HCT116 (cell line): ENCODE measurements at regions not wholly inside any gene's neighbourhood (a gene's known extent, or its start where the extent isn't known, plus 50 kb on each side); places are given as distances from the start of the nearest gene placed in this dataset.

ENCODE experiments used
- EZH2 ChIP-seq: fragments of 200-600 bp; sonication (generic); IDR thresholded peaks from 2 replicates; pipeline ENCODE4 v1.6.1; 2017; ENCODE audit warnings: antibody characterized with exemption, mixed run types
- EZH2phosphoT487 ChIP-seq: fragments of 200-600 bp; IDR thresholded peaks from 2 replicates; pipeline ENCODE4 v1.6.1; 2018; ENCODE audit warnings: antibody characterized with exemption, borderline replicate concordance
- POLR2AphosphoS5 ChIP-seq: IDR thresholded peaks from 2 replicates; pipeline ENCODE4 v1.6.1; 2011; ENCODE audit warnings: mild to moderate bottlenecking, low read depth, low read length, moderate library complexity
- YY1 ChIP-seq: IDR thresholded peaks from 2 replicates; pipeline ENCODE4 v1.6.1; 2011; ENCODE audit warnings: low read length, low read depth, moderate library complexity, mild to moderate bottlenecking; ENCODE audit not compliant: insufficient replicate concordance; ENCODE audit errors: extremely low read depth
- ZNF274 ChIP-seq: fragments of 200-500 bp; sonication (Bioruptor generic); IDR thresholded peaks from 2 replicates; pipeline ENCODE4 v1.6.1; 2014; ENCODE audit warnings: mild to moderate bottlenecking, low read depth, low read length, inconsistent platforms
- TF ChIP-seq, protein P1 (sequence below), 3 experiments: fragments of 200-600 bp in 1 of 3; sonication (generic) in 1 of 3; IDR thresholded peaks in 2 of 3; conservative IDR thresholded peaks in 1 of 3; 2 replicates each; pipeline ENCODE4 v1.5.1; 2012 to 2017; ENCODE audit warnings: low read depth in 2 of 3, low read length in 2 of 3, antibody characterized with exemption in 1 of 3, borderline replicate concordance in 1 of 3, control low read depth in 1 of 3, mild to moderate bottlenecking in 1 of 3, mixed read lengths in 1 of 3, mixed run types in 1 of 3, moderate library complexity in 1 of 3; ENCODE audit not compliant: insufficient read depth in 1 of 3

DNA sequence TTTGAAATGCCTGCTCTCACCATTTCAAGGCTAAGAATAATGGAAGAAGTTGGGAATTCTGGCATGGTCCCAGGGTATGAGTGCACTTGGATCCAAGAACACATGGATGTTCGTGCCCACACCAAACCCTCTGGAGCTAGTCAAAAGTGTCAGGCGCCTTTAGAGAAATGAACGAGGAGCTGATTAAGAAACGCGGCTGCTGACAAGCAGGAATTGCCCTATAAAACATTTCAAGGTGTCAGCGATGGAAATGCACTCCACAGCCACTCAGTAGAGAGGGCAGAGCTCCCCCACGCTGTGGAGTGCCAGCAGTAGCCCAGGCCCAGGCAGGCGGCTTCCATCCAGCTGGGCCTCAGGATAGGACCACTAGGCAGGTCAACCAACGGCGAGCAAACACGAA, 213.7 kb downstream of the TTC32 start:
- TF ChIP-seq POLR2AphosphoS5 (no peak), EZH2phosphoT487 (no peak), YY1 (no peak), EZH2 (no peak), ZNF274 (no peak)
- TF ChIP-seq, protein P1, sequence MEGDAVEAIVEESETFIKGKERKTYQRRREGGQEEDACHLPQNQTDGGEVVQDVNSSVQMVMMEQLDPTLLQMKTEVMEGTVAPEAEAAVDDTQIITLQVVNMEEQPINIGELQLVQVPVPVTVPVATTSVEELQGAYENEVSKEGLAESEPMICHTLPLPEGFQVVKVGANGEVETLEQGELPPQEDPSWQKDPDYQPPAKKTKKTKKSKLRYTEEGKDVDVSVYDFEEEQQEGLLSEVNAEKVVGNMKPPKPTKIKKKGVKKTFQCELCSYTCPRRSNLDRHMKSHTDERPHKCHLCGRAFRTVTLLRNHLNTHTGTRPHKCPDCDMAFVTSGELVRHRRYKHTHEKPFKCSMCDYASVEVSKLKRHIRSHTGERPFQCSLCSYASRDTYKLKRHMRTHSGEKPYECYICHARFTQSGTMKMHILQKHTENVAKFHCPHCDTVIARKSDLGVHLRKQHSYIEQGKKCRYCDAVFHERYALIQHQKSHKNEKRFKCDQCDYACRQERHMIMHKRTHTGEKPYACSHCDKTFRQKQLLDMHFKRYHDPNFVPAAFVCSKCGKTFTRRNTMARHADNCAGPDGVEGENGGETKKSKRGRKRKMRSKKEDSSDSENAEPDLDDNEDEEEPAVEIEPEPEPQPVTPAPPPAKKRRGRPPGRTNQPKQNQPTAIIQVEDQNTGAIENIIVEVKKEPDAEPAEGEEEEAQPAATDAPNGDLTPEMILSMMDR (IDR thresholded peaks at IDR 0.05 in 2 of 3, conservative IDR thresholded peaks at IDR 0.05 in 1 of 3; ENCODE audit: borderline replicate concordance in 1 of 3, insufficient read depth in 1 of 3, low read depth in 2 of 3, low read length in 2 of 3): no peak
